Thyroid gland (tissue), 4 donors: ENCODE measurements at regions not wholly inside any gene's neighbourhood (a gene's known extent, or its start where the extent isn't known, plus 50 kb on each side); places are given as distances from the start of the nearest gene placed in this dataset.
"Not testable (repeated sequence)": the region's sequence is repeated elsewhere in the genome, so short reads cannot be mapped to it uniquely, and the experiment has no call there.

ENCODE experiments used
- DNase-seq, 2 donors: peaks; one replicate each; pipeline ENCODE4 v3.0.0-alpha.2; 2019
- H3K27ac ChIP-seq, 3 donors: fragments of 200-600 bp; sonication (generic); 1 replicate in 2 of 3; 2 replicates in 1 of 3; pipeline ENCODE4 v1.5.1; 2016 to 2019; ENCODE audit warnings: mild to moderate bottlenecking in 1 of 3, moderate library complexity in 1 of 3
- H3K27me3 ChIP-seq: fragments of 200-600 bp; sonication (generic); one replicate; pipeline ENCODE4 v1.5.1; 2019
- H3K36me3 ChIP-seq, 2 donors: fragments of 200-600 bp; sonication (generic); one replicate each; pipeline ENCODE4 v1.5.1; 2016 to 2019
- H3K4me1 ChIP-seq, 2 donors: fragments of 200-600 bp; sonication (generic); one replicate each; pipeline ENCODE4 v1.5.1; 2017 to 2019
- H3K4me3 ChIP-seq, 3 donors: fragments of 200-600 bp; sonication (generic); replicated peaks in 1 of 3; 1 replicate in 2 of 3; 2 replicates in 1 of 3; pipeline ENCODE4 v1.5.1; 2016; ENCODE audit warnings: mild to moderate bottlenecking in 1 of 3
- H3K9me3 ChIP-seq: fragments of 200-600 bp; sonication (generic); one replicate; pipeline ENCODE4 v1.5.1; 2017
- CTCF ChIP-seq, 6 experiments: fragments of 200-600 bp in 3 of 6; fragments of 450-650 bp in 3 of 6; sonication (generic) in 3 of 6; IDR thresholded peaks; one replicate each; pipeline ENCODE4 v1.5.1; 2016 to 2019; ENCODE audit warnings: antibody characterized with exemption in 6 of 6, mild to moderate bottlenecking in 2 of 6, inconsistent platforms in 1 of 6, moderate library complexity in 1 of 6
- POLR2A ChIP-seq, 2 donors: fragments of 450-650 bp; IDR thresholded peaks; one replicate each; pipeline ENCODE4 v1.6.1; 2017; ENCODE audit warnings: antibody characterized with exemption in 2 of 2, mild to moderate bottlenecking in 2 of 2, moderate library complexity in 1 of 2
- WGBS, 2 donors: methylation state at CpG; one replicate each; pipeline ENCODE4 v1.1.5; 2017; 5-methylcytosine and 5-hydroxymethylcytosine counted together
- intact Hi-C: fragments of 100-400 bp; cut with DNase I; formaldehyde crosslinking; loops from one replicate; pipeline ENCODE4 v1.15.1; 2023

- DNase-seq = no peak
- WGBS, 2 donors = 74% methylated on average over 1 of the region's 1 CpG
- Histone ChIP-seq H3K4me3 (no peak overlapping the region), H3K27ac (no peak overlapping the region), H3K9me3 (no peaks in the 10 kb centered on the region), H3K27me3 (no peaks in the 10 kb centered on the region), H3K4me1 (peaks cover 0 to 7% of the 10 kb centered on the region in 2 donors), H3K36me3 (no peaks in the 10 kb centered on the region)
- intact Hi-C loops = no loop called here
- no peak for TF ChIP-seq CTCF (IDR thresholded peaks at IDR 0.05)
- TF ChIP-seq POLR2A (IDR thresholded peaks at IDR 0.05) = no peak
Observed at GRCh38 chr5:174947548-174947947, 223.2 kb downstream of the MSX2 start.

GRCh38 chr5:174945853-174946252 lies 221.5 kb downstream of the MSX2 start:
- TF ChIP-seq POLR2A (IDR thresholded peaks at IDR 0.05) = no peak
- no peak for TF ChIP-seq CTCF (IDR thresholded peaks at IDR 0.05)
- Histone ChIP-seq H3K4me3 (no peak overlapping the region), H3K4me1 (no peaks in the 10 kb centered on the region), H3K36me3 (no peaks in the 10 kb centered on the region), H3K27ac (no peak overlapping the region), H3K27me3 (no peaks in the 10 kb centered on the region), H3K9me3 (no peaks in the 10 kb centered on the region)
- 66 to 76% methylated on average over 7 of the region's 7 CpGs for WGBS, 2 donors
- intact Hi-C loops = no loop called here
- DNase-seq = no peak

GRCh38 chr5:174943785-174944184 lies 219.4 kb downstream of the MSX2 start:
- H3K27me3 ChIP-seq = no peaks in the 10 kb centered on the region
- WGBS, 2 donors = 76 to 77% methylated on average over 3 of the region's 3 CpGs
- TF ChIP-seq CTCF (IDR thresholded peaks at IDR 0.05) = no peak
- no peak for TF ChIP-seq POLR2A (IDR thresholded peaks at IDR 0.05)
- DNase-seq = no peak
- no peak overlapping the region for H3K27ac ChIP-seq
- intact Hi-C loops = no loop called here
- H3K4me3 ChIP-seq = no peak overlapping the region
- no peaks in the 10 kb centered on the region for H3K9me3 ChIP-seq
- H3K4me1 ChIP-seq = no peaks in the 10 kb centered on the region
- H3K36me3 ChIP-seq = no peaks in the 10 kb centered on the region

- H3K27me3 ChIP-seq, H3K4me3 ChIP-seq, H3K36me3 ChIP-seq, DNase-seq, H3K4me1 ChIP-seq, H3K9me3 ChIP-seq, intact Hi-C loops, H3K27ac ChIP-seq: not testable (repeated sequence)
- WGBS, 2 donors = 89 to 96% methylated on average over 1 of the region's 1 CpG
Observed at GRCh38 chr5:174943002-174943401, 218.6 kb downstream of the MSX2 start.

GRCh38 chr5:174937201-174938123 lies 213.1 kb downstream of the MSX2 start:
- no peak overlapping the region for H3K27ac ChIP-seq
- H3K36me3 ChIP-seq = no peaks in the 10 kb centered on the region
- H3K4me3 ChIP-seq = no peak overlapping the region
- WGBS, 2 donors = 78 to 82% methylated on average over 5 to 6 of the region's 6 CpGs
- H3K4me1 ChIP-seq = no peaks in the 10 kb centered on the region
- intact Hi-C loops = loop anchor here (10.0 kb wide), 1 partner anchor 513 kb away; no protein-coding TSS in a partner anchor
- TF ChIP-seq CTCF (IDR thresholded peaks at IDR 0.05) = no peak
- TF ChIP-seq POLR2A (IDR thresholded peaks at IDR 0.05) = no peak
- H3K9me3 ChIP-seq = no peaks in the 10 kb centered on the region
- H3K27me3 ChIP-seq = no peaks in the 10 kb centered on the region
- no peak for DNase-seq
